HepG2 (cell line): ENCODE measurements at regions not wholly inside any gene's neighbourhood (a gene's known extent, or its start where the extent isn't known, plus 50 kb on each side); places are given as distances from the start of the nearest gene placed in this dataset.
"Not testable (repeated sequence)": the region's sequence is repeated elsewhere in the genome, so short reads cannot be mapped to it uniquely, and the experiment has no call there.

ENCODE experiments used
- ATAC-seq: fragments of 200-7000 bp; cut with Tn5 transposase; 3 replicates; pipeline ENCODE4 v1.9.1; 2020; ENCODE audit warnings: mild to moderate bottlenecking, moderate library complexity
- BruUV-seq: library from RNA; stranded (reverse); fragments of 400-500 nt; replicated peaks from 2 replicates; lab custom pipeline; 2021; lab: Mats Ljungman, UMichigan
- CTCF ChIA-PET: fragments of 300-600 bp; formaldehyde crosslinking; extraction: SDS; loops from one replicate; lab custom pipeline; 2021; ENCODE audit warnings: low total read pairs, inconsistent platforms, low intra/inter-chr PET ratio; lab: Yijun Ruan, JAX
- POLR2A ChIA-PET: fragments of 350-600 bp; sonication (Branson Sonifier 250); formaldehyde crosslinking; loops from one replicate; lab custom pipeline; 2020; ENCODE audit warnings: antibody characterized with exemption, inconsistent platforms; lab: Yijun Ruan, JAX
- DNase-seq: peaks from one replicate; pipeline ENCODE4 v3.0.0-alpha.2; 2015; ENCODE audit warnings: low spot score
- FAIRE-seq: peaks from 3 replicates; lab custom pipeline; 2011; peaks lifted over from hg19 to GRCh38; lab: Jason Lieb, UNC
- H2AFZ ChIP-seq: one replicate; pipeline ENCODE4 v1.6.1; 2011; ENCODE audit warnings: low read length, inconsistent platforms
- H3K27ac ChIP-seq: fragments of 300-600 bp; 3 replicates; pipeline ENCODE4 v1.8.0; 2011; ENCODE audit warnings: mixed run types, mild to moderate bottlenecking, mixed read lengths, low read length, inconsistent platforms; ENCODE audit not compliant: insufficient read depth; ENCODE audit errors: extremely low read length
- H3K27me3 ChIP-seq, 2 experiments: fragments of 200-600 bp in 1 of 2; 2 replicates in 1 of 2; 3 replicates in 1 of 2; pipeline versions ENCODE4 v1.6.0 to v1.8.0; 2011; ENCODE audit warnings: low read length in 2 of 2, mild to moderate bottlenecking in 2 of 2, moderate library complexity in 2 of 2, inconsistent platforms in 1 of 2; ENCODE audit not compliant: insufficient read depth in 2 of 2, control insufficient read depth in 1 of 2
- H3K36me3 ChIP-seq, 2 experiments: fragments of 200-600 bp in 1 of 2; replicated peaks in 1 of 2; 2 replicates in 1 of 2; 3 replicates in 1 of 2; pipeline versions ENCODE4 v1.5.1 to v1.8.0; 2011; ENCODE audit warnings: low read length in 2 of 2, inconsistent platforms in 1 of 2; ENCODE audit not compliant: insufficient read depth in 2 of 2, control insufficient read depth in 1 of 2
- H3K4me1 ChIP-seq: 2 replicates; pipeline ENCODE4 v1.5.1; 2012; ENCODE audit warnings: low read length, inconsistent platforms; ENCODE audit not compliant: insufficient read depth
- H3K4me2 ChIP-seq: 2 replicates; pipeline ENCODE4 v1.6.0; 2011; ENCODE audit warnings: low read depth, low read length, inconsistent platforms
- H3K4me3 ChIP-seq, 3 experiments: fragments of 200-600 bp in 1 of 3; sonication (generic), shearing (Covaris generic) in 1 of 3; replicated peaks in 1 of 3; 2 replicates each; pipeline ENCODE4 v1.5.1; 2011 to 2016; ENCODE audit warnings: low read length in 3 of 3, inconsistent platforms in 2 of 3, low read depth in 2 of 3, mild to moderate bottlenecking in 2 of 3, control low read depth in 1 of 3, mixed read lengths in 1 of 3; ENCODE audit not compliant: insufficient read depth in 1 of 3
- H3K79me2 ChIP-seq: one replicate; pipeline ENCODE4 v1.6.1; 2011; ENCODE audit warnings: low read length, inconsistent platforms; ENCODE audit not compliant: insufficient read depth
- H3K9ac ChIP-seq: 2 replicates; pipeline ENCODE4 v1.6.0; 2011; ENCODE audit warnings: mild to moderate bottlenecking, low read depth, low read length, inconsistent platforms; ENCODE audit not compliant: insufficient read depth
- H3K9me3 ChIP-seq: 2 replicates; pipeline ENCODE4 v1.5.1; 2012; ENCODE audit warnings: mild to moderate bottlenecking, low read length
- H4K20me1 ChIP-seq: 2 replicates; pipeline ENCODE4 v1.6.0; 2011; ENCODE audit warnings: inconsistent platforms, mild to moderate bottlenecking, low read length, moderate library complexity; ENCODE audit not compliant: insufficient read depth
- ARID5B ChIP-seq: IDR thresholded peaks from 2 replicates; pipeline ENCODE4 v1.4.0; 2020; ENCODE audit warnings: mild to moderate bottlenecking, missing genetic modification reagents
- PATZ1 ChIP-seq: sonication (generic); formaldehyde crosslinking; IDR thresholded peaks from 2 replicates; pipeline ENCODE4 v1.4.0; 2020; ENCODE audit warnings: missing genetic modification reagents
- SP5 ChIP-seq: IDR thresholded peaks from 2 replicates; pipeline ENCODE4 v1.6.1; 2016; ENCODE audit warnings: low read depth, borderline replicate concordance
- ZNF263 ChIP-seq: sonication (generic); formaldehyde crosslinking; IDR thresholded peaks from 2 replicates; pipeline ENCODE4 v1.4.0; 2020; ENCODE audit warnings: missing genetic modification reagents
- ZNF292 ChIP-seq: sonication (generic); formaldehyde crosslinking; IDR thresholded peaks from 2 replicates; pipeline ENCODE4 v1.8.1; 2022; ENCODE audit warnings: mild to moderate bottlenecking, low read depth, missing genetic modification reagents, borderline replicate concordance
- ZNF574 ChIP-seq: sonication (generic); formaldehyde crosslinking; IDR thresholded peaks from 2 replicates; pipeline ENCODE4 v1.4.0; 2020; ENCODE audit warnings: missing genetic modification reagents
- WGBS: methylation state at CpG from one replicate; pipeline ENCODE4 v1.1.6; 2017; ENCODE audit warnings: low lambda C conversion rate; 5-methylcytosine and 5-hydroxymethylcytosine counted together
- in situ Hi-C: cut with HindIII; loops from 2 replicates; pipeline ENCODE4 v1.10.0; 2017; ENCODE audit warnings: low pct_unique_long_range_greater_than_20kb; ENCODE audit not compliant: extremely low pct_ligation_motif_present
- intact Hi-C: fragments of 100-400 bp; cut with micrococcal nuclease; formaldehyde crosslinking; loops from one replicate; pipeline ENCODE4 v1.10.0; 2022; ENCODE audit not compliant: unreplicated experiment

- H3K4me3 ChIP-seq, in situ Hi-C loops, intact Hi-C loops, H3K9ac ChIP-seq, BruUV-seq, FAIRE-seq, H3K9me3 ChIP-seq, H2AFZ ChIP-seq, H3K36me3 ChIP-seq, CTCF ChIA-PET, H3K79me2 ChIP-seq, H4K20me1 ChIP-seq, POLR2A ChIA-PET, H3K27me3 ChIP-seq, H3K27ac ChIP-seq: not testable (repeated sequence)
- 0% methylated on average over 1 of the region's 3 CpGs for WGBS
- Histone ChIP-seq H3K4me1 (peaks cover 40% of the 10 kb centered on the region), H3K4me2 (peak overlapping the region; percentile 37)
- peak; percentile 40 for DNase-seq
- TF ChIP-seq ZNF263 (CRISPR knock-in tag): peak; percentile 34; the same call in 1 of the 2 replicates
- TF ChIP-seq SP5 (CRISPR knock-in tag): peak; percentile 58; the same call in 1 of the 2 replicates
- 0 out of 2 replicates have a peak, but pooled peaks have one; percentile 49 for TF ChIP-seq ZNF292
- TF ChIP-seq ARID5B (CRISPR knock-in tag): 0 out of 2 replicates have a peak, but pooled peaks have one; percentile 19
- 0 out of 2 replicates have a peak, but pooled peaks have one; percentile 19 for TF ChIP-seq ZNF574 (CRISPR knock-in tag)
- 0 out of 2 replicates have a peak, but pooled peaks have one; percentile 20 for TF ChIP-seq PATZ1 (CRISPR knock-in tag)
- peak; percentile 95 for ATAC-seq
Observed at GRCh38 chr4:85054925-85055324, 88.4 kb upstream of the WDFY3 start.
